ENCODE measurements at regions not wholly inside any gene's neighbourhood (a gene's known extent, or its start where the extent isn't known, plus 50 kb on each side); places are given as distances from the start of the nearest gene placed in this dataset.

GRCh38 chr14:42335918-42336317 is 729.2 kb downstream of the LRFN5 start:
- TF ChIP-seq CTCF (IDR thresholded peaks at IDR 0.05) (no peak), EZH2 (IDR thresholded peaks at IDR 0.05; ENCODE audit: borderline replicate concordance, insufficient read depth, low read depth, low read length, poor library complexity, severe bottlenecking) (no peak)

All from B cell (primary cell).